ENCODE measurements at regions not wholly inside any gene's neighbourhood (a gene's known extent, or its start where the extent isn't known, plus 50 kb on each side); places are given as distances from the start of the nearest gene placed in this dataset.

- TF ChIP-seq CTCF (conservative IDR thresholded peaks at IDR 0.05 in 1 of 2, IDR thresholded peaks at IDR 0.05 in 1 of 2; ENCODE audit: low read depth in 1 of 2, low read length in 2 of 2) (no peak), EZH2 (IDR thresholded peaks at IDR 0.05; ENCODE audit: low read length, missing control alignments) (no peak)
These were observed 1173.5 kb downstream of the RPA4 start for GRCh38 chrX:98057176-98057575.
